GM21515 (cell line): ENCODE measurements at regions not wholly inside any gene's neighbourhood (a gene's known extent, or its start where the extent isn't known, plus 50 kb on each side); places are given as distances from the start of the nearest gene placed in this dataset.
"Not testable (repeated sequence)": the region's sequence is repeated elsewhere in the genome, so short reads cannot be mapped to it uniquely, and the experiment has no call there.

Source experiments
- ATAC-seq: cut with Tn5 transposase; IDR thresholded peaks from one replicate; pipeline ENCODE4 v1.9.1; 2021; ENCODE audit not compliant: unreplicated experiment

DNA sequence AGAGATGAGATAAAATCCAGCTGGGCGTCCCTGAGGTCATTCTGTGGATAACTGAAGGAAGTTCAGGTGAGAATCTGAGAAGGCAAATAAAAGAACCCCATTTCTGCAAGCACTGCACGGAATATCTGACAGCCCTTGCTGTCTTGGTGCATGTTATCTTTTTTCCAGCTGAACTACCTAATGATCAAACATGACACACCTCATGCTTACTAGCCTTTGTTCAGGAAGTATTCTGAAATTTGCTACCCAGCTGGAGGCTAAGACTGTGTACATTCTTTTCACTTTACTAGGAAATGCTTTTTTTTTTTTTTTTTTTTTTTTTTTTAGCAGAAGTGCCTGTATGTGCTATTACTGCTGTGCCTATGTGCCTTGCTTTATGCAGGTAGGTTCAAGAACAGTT, 718.1 kb downstream of the SMARCA1 start:
- no peak for ATAC-seq

DNA sequence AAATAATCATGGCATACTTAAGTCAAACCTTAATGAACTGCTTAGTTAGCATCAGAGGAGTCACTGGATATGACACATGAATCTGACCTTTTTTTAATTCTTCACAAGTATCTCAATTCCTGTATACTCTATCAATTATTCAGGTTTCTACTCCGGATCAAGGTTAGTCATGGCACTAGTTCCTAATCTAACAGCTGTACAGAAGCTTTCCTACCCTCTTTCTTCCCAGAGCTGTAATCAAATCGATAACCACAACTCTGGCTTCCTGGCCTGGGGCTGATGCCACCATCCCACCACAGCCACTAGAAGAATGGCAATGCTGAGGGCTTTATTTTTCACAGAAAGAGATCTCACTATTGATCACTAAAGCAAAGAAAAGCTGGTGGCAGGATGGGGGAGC, 718.5 kb downstream of the SMARCA1 start:
- no peak for ATAC-seq

- ATAC-seq = no peak
Observed at GRCh38 chrX:128800138-128800537, 723.2 kb downstream of the SMARCA1 start.

- not testable (repeated sequence) for ATAC-seq
Observed at GRCh38 chrX:128783139-128783538, 730.9 kb upstream of the ACTRT1 start.

DNA sequence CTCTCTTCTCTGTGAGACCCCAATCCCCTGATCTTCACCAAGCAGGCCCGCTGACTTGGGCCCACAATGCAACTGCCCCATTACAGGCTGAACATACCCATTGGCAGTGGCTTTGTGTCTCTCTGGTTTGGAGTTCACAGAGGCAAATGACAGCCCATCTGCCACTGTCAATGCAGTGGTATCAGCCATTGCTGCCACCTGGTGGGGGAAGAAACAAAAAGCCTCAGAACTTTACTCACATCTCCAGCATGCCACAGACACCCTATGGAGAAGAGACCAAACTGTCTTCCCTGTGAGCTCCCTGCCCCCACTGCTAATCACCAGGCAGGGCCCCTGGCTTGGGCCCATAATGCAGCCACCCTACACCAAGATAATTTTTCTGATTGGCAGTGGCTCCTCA, 729.3 kb upstream of the ACTRT1 start:
- ATAC-seq = no peak

DNA sequence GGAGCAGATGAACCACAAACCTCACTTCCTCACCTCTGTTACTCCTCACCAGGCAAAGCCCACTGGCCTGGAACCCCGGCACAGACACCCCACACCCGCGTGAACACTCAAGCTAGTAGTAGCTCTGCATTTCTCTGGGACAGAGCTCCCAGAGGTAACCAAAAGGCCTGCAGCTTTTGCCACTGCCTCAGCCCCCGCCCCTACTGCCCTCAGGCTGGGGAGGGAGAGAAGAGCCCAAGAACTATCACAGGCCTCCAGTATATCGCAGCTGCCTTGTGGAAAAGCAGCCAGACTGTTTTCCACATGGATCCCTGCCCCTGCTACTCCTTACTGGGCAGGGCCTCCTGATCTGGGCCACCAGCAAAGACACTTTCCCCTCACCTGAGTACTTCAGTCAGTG, 728.7 kb upstream of the ACTRT1 start:
- ATAC-seq = no peak

DNA sequence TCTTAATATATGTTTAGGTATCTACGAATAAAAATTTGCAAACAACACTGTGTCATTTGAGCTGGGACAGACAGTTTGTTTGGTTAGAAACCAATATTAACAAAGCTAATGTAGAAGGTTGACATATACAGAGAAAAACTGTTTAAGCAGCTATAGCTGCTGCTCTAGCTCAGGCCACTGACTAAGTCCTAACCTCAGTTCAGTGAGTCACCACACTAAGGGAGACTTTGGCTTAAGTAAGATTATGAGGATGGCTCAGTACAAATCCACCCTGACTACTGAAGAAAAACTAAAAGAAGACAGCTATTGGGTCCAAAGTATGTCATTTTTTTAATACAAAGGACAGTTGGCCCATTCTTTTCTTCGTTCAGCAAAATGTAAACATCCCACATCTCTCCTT, 717.3 kb upstream of the ACTRT1 start:
- ATAC-seq = no peak

DNA sequence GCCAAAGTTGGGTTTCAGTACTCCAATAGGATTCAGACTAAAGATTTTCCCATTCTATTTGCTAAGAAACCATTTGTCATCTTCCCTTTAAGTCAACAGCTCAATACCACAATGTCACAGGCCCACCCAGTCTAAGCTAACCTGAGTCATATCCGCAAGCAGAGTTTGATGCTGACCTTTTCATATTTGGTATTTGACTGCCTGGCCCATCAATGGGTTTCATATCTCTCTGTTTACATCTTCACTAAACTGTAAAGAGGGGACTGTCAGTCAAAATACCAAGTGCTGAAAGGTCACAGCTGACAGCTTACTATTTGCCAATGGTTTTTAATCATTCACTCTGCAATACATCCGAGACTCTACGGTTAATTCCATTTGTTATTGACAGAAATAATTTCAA, 707.5 kb upstream of the ACTRT1 start:
- no peak for ATAC-seq

GRCh38 chrX:128759177-128759576, 707.0 kb upstream of the ACTRT1 start:
- ATAC-seq = no peak

- ATAC-seq = no peak
Observed at GRCh38 chrX:128754130-128754529, 701.9 kb upstream of the ACTRT1 start.

DNA sequence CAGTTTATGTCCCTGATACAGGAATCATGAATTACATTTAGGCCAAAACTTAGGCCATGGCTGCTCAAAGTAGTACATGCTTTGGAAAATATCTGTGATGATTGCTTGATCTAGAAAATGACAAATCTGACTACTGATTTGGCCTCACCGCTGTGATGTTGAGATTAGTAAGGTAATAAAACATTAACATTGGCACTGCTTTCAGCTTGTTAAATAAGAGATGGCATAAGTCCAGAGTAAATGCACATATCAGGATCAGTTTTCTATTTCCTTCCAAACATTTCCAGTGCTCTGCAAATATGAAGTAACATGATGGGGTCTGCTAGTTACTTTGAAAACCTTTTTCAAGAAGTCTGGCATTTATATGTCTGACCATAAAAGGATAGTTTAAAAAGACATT, 687.3 kb upstream of the ACTRT1 start:
- no peak for ATAC-seq

DNA sequence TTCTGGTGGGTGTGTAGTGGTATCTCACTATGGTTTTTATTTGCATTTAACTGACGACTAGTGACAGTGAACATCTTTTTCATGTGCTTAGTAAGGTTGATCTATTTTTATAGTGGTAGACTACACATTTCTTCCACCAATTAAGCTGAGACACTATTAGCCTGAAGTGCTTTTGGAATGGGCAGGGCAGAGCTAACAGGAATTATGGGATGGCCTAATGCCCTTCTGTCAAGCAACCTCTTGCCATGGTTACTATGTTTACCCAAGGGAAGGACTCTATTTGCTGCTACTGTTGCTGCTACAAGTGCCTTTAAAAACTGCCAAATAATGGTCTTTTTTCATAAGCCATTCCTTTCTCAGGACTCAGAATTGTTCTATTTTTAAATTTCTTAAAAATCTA, 676.7 kb upstream of the ACTRT1 start:
- no peak for ATAC-seq

- no peak for ATAC-seq
Observed at GRCh38 chrX:128717635-128718578, 665.7 kb upstream of the ACTRT1 start.

GRCh38 chrX:128714425-128714824, 662.2 kb upstream of the ACTRT1 start:
- no peak for ATAC-seq

GRCh38 chrX:128699716-128700285, 647.6 kb upstream of the ACTRT1 start:
- ATAC-seq = no peak

DNA sequence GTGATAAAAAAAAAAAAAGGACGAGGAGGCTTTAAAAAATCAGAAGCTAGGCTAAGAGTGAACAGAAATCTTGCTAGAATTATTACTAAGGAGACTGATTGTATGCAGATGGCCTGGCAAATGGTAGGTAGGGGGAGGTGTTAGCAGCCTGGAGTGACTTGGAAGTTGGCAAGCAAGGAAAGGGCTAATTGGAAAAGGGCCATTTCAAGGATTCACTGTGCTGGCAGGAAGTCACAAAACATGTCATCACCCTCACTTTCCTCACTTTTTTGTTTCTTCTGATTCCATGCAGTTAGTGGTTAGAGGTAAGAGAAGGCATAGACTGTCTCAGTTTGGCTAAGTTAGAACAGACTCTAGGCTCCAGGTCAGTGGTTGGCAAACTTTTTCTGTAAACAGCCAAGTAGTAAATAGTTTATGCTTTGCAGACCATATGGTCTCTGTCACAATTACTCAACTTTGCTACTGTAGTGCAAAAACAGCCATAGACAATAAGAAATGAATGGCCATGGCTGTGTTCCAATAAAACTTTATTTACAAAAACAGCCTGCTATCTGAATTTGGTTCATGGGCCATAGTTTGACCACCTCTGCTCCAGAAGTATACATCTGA, 646.5 kb upstream of the ACTRT1 start:
- ATAC-seq = no peak

DNA sequence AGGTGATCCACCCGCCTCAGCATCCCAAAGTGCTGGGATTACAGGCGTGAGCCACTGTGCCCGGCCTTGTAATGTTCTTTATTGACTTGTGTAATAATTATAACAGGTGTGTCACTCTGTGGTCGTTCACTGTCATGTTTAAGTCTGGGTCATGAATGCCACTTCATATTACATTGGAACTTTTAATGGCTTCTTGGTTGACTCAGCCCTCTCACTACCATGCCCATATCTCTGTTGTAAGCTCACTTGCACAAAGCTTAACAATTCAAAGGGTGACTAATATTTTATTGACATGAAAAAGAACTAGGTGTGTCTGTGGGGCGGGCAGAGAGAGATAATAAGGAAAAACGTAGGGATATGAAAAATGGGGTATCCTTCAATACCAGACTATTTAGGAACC, 639.7 kb upstream of the ACTRT1 start:
- no peak for ATAC-seq

DNA sequence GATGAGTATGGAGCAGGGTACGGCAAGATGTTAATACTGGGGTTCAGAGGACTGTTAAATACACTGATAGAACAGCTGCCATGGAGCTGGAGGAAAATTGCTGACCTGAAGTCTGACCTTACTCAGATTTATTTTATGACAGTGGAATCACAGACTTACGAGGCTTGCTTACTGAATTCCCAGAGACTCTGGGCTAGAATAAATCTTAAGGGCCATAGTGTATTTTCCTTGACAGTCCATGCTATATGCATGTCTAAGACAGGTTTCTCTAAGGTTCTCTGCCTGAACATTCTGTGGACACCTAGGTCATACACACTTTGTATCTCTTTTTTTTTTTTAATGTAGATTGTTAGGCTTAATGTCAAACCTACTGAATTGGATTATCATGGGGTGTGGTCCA, 633.2 kb upstream of the ACTRT1 start:
- no peak for ATAC-seq

GRCh38 chrX:128676651-128677050, 624.4 kb upstream of the ACTRT1 start:
- no peak for ATAC-seq

DNA sequence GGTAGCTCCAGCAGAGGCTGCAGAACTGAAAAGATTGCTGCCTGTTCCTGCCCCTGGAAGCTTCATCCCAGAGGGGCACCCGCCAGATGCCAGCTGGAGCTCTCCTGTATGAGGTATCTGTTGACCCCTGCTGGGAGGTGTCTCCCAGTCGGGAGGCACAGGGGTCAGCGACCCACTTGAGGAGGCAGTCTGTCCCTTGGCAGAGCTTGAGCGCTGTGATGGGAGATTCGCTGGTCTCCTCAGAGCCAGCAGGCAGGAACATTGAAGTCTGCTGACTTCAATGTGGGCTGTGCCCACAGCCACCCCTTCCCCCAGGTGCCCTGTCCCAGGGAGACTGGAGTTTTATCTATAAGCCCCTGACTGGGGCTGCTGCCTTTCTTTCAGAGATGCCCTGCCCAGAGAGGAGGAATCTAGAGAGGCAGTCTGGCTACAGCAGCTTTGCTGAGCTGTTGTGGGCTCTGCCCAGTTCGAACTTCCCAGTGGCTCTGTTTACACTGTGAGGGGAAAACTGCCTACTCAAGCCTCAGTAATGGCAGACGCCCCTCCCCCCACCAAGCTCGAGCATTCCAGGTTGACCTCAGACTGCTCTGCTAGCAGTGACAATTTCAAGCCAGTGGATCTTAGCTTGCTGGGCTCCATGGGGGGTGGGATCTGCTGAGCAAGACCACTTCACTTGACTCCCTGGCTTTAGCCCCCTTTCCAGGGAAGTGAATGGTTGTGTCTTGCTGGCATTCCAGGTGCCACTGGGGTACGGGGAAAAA, 622.3 kb upstream of the ACTRT1 start:
- ATAC-seq = not testable (repeated sequence)

- no peak for ATAC-seq
Observed at GRCh38 chrX:128664211-128664610, 612.0 kb upstream of the ACTRT1 start.
